ENCODE measurements at regions not wholly inside any gene's neighbourhood (a gene's known extent, or its start where the extent isn't known, plus 50 kb on each side); places are given as distances from the start of the nearest gene placed in this dataset.

GRCh38 chr4:180437601-180438000 is 1805.6 kb upstream of the TENM3 start:
- TF ChIP-seq NFYB (IDR thresholded peaks at IDR 0.05; ENCODE audit: insufficient read depth, low read depth, low read length) (no peak), SMARCA5 (IDR thresholded peaks at IDR 0.05) (no peak), YBX1 (IDR thresholded peaks at IDR 0.05) (no peak), POLR2A (IDR thresholded peaks at IDR 0.05; ENCODE audit: low read depth, low read length) (no peak), EZH2 (IDR thresholded peaks at IDR 0.05; ENCODE audit: borderline replicate concordance, control insufficient read depth, low read depth, low read length) (no peak), SREBF2 (IDR thresholded peaks at IDR 0.05; ENCODE audit: low read length) (no peak), ZNF217 (IDR thresholded peaks at IDR 0.05) (no peak), SMC3 (IDR thresholded peaks at IDR 0.05; ENCODE audit: borderline replicate concordance, low read length) (no peak), PBX3 (IDR thresholded peaks at IDR 0.05; ENCODE audit: insufficient replicate concordance, low read depth, low read length) (no peak)
- TF ChIP-seq, protein P1, sequence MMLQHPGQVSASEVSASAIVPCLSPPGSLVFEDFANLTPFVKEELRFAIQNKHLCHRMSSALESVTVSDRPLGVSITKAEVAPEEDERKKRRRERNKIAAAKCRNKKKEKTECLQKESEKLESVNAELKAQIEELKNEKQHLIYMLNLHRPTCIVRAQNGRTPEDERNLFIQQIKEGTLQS (IDR thresholded peaks at IDR 0.05; ENCODE audit: borderline replicate concordance, extremely low read depth, low read depth, low read length): no peak

All from GM12878 (cell line).